H1 (cell line): ENCODE measurements at regions not wholly inside any gene's neighbourhood (a gene's known extent, or its start where the extent isn't known, plus 50 kb on each side); places are given as distances from the start of the nearest gene placed in this dataset.

ENCODE experiments used
- EP300 ChIP-seq, 2 experiments: IDR thresholded peaks; 1 replicate in 1 of 2; 2 replicates in 1 of 2; pipeline ENCODE4 v1.6.1; 2011 to 2012; ENCODE audit warnings: low read depth in 2 of 2, low read length in 2 of 2, mild to moderate bottlenecking in 2 of 2, borderline replicate concordance in 1 of 2, inconsistent platforms in 1 of 2, moderate library complexity in 1 of 2
- EZH2 ChIP-seq: fragments of 200-600 bp; sonication (generic); IDR thresholded peaks from 2 replicates; pipeline ENCODE4 v1.7.1; 2012; ENCODE audit warnings: low read depth, mild to moderate bottlenecking, moderate library complexity, low read length, inconsistent platforms; ENCODE audit not compliant: severe bottlenecking
- GABPA ChIP-seq: IDR thresholded peaks from 2 replicates; pipeline ENCODE4 v1.6.1; 2011; ENCODE audit warnings: mild to moderate bottlenecking, low read length, moderate library complexity, borderline replicate concordance; ENCODE audit not compliant: insufficient read depth
- MAFK ChIP-seq: IDR thresholded peaks from 2 replicates; pipeline ENCODE4 v1.6.1; 2012; ENCODE audit warnings: low read depth, mild to moderate bottlenecking, improper control_type of control experiment, low read length
- MAX ChIP-seq: IDR thresholded peaks from 2 replicates; pipeline ENCODE4 v1.6.1; 2012; ENCODE audit warnings: inconsistent platforms
- NRF1 ChIP-seq: IDR thresholded peaks from 2 replicates; pipeline ENCODE4 v1.6.1; 2011; ENCODE audit warnings: mild to moderate bottlenecking, low read depth, low read length, improper control_type of control experiment
- PHF8 ChIP-seq: fragments of 200-600 bp; sonication (generic); conservative IDR thresholded peaks from 2 replicates; pipeline ENCODE4 v1.7.1; 2012; ENCODE audit warnings: low read depth, mild to moderate bottlenecking, inconsistent platforms, low read length, moderate library complexity
- POLR2A ChIP-seq, 2 experiments: IDR thresholded peaks; 1 replicate in 1 of 2; 2 replicates in 1 of 2; pipeline ENCODE4 v1.6.1; 2011; ENCODE audit warnings: low read depth in 2 of 2, low read length in 2 of 2, mild to moderate bottlenecking in 2 of 2; ENCODE audit errors: control extremely low read depth in 1 of 2
- POLR2AphosphoS5 ChIP-seq: IDR thresholded peaks from 2 replicates; pipeline ENCODE4 v1.6.1; 2011; ENCODE audit warnings: low read depth, low read length
- POU5F1 ChIP-seq: IDR thresholded peaks from 2 replicates; pipeline ENCODE4 v1.6.1; 2011; ENCODE audit warnings: low read depth, mild to moderate bottlenecking, low read length, moderate library complexity
- RNF2 ChIP-seq: fragments of 200-900, 300-1000 bp; sonication (generic); IDR thresholded peaks from 2 replicates; pipeline ENCODE4 v1.7.1; 2016; ENCODE audit warnings: borderline replicate concordance, low read depth, mild to moderate bottlenecking, antibody characterized with exemption, low read length; ENCODE audit not compliant: poor library complexity, severe bottlenecking; ENCODE audit errors: missing control alignments
- TEAD4 ChIP-seq: IDR thresholded peaks from 2 replicates; pipeline ENCODE4 v1.6.1; 2012; ENCODE audit warnings: low read depth, low read length, inconsistent platforms, mixed read lengths
- USF2 ChIP-seq: IDR thresholded peaks from 2 replicates; pipeline ENCODE4 v1.6.1; 2011; ENCODE audit warnings: low read length, improper control_type of control experiment
- TF ChIP-seq, protein P1 (sequence below), 3 experiments: IDR thresholded peaks; 1 replicate in 2 of 3; 2 replicates in 1 of 3; pipeline versions ENCODE4 v1.5.1 to v1.6.1; 2011; ENCODE audit warnings: low read length in 3 of 3, mild to moderate bottlenecking in 3 of 3, inconsistent platforms in 2 of 3, low read depth in 1 of 3, moderate library complexity in 1 of 3; ENCODE audit not compliant: insufficient read depth in 1 of 3; ENCODE audit errors: control extremely low read depth in 1 of 3

- TF ChIP-seq MAX, result no peak
- TF ChIP-seq, protein P1, sequence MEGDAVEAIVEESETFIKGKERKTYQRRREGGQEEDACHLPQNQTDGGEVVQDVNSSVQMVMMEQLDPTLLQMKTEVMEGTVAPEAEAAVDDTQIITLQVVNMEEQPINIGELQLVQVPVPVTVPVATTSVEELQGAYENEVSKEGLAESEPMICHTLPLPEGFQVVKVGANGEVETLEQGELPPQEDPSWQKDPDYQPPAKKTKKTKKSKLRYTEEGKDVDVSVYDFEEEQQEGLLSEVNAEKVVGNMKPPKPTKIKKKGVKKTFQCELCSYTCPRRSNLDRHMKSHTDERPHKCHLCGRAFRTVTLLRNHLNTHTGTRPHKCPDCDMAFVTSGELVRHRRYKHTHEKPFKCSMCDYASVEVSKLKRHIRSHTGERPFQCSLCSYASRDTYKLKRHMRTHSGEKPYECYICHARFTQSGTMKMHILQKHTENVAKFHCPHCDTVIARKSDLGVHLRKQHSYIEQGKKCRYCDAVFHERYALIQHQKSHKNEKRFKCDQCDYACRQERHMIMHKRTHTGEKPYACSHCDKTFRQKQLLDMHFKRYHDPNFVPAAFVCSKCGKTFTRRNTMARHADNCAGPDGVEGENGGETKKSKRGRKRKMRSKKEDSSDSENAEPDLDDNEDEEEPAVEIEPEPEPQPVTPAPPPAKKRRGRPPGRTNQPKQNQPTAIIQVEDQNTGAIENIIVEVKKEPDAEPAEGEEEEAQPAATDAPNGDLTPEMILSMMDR (IDR thresholded peaks at IDR 0.05; ENCODE audit: control extremely low read depth in 1 of 3, insufficient read depth in 1 of 3, low read depth in 1 of 3, low read length in 3 of 3), result no peak
- no peak for TF ChIP-seq POLR2A (IDR thresholded peaks at IDR 0.05; ENCODE audit: control extremely low read depth in 1 of 2, low read depth in 2 of 2, low read length in 2 of 2)
- no peak for TF ChIP-seq POLR2AphosphoS5
- no peak for TF ChIP-seq MAFK
- TF ChIP-seq TEAD4, result no peak
- TF ChIP-seq EP300 (IDR thresholded peaks at IDR 0.05; ENCODE audit: borderline replicate concordance in 1 of 2, low read depth in 2 of 2, low read length in 2 of 2), result no peak
- no peak for TF ChIP-seq NRF1
- TF ChIP-seq RNF2, result no peak
- no peak for TF ChIP-seq GABPA
- TF ChIP-seq EZH2, result no peak
- no peak for TF ChIP-seq POU5F1
- no peak for TF ChIP-seq PHF8
- no peak for TF ChIP-seq USF2
Measured at GRCh38 chr2:81734981-81735380, 1430.4 kb upstream of the LRRTM1 start.
